GM23338 (cell line): ENCODE measurements at regions not wholly inside any gene's neighbourhood (a gene's known extent, or its start where the extent isn't known, plus 50 kb on each side); places are given as distances from the start of the nearest gene placed in this dataset.

ENCODE experiments used
- CTCF ChIP-seq, 2 experiments: fragments of 200-600 bp in 1 of 2; sonication (generic) in 1 of 2; conservative IDR thresholded peaks; 2 replicates each; pipeline versions ENCODE4 v1.5.1 to v1.6.1; 2016 to 2017; ENCODE audit warnings: antibody characterized with exemption in 2 of 2, low read depth in 2 of 2, mild to moderate bottlenecking in 2 of 2, moderate library complexity in 1 of 2
- EZH2phosphoT487 ChIP-seq: fragments of 200-600 bp; sonication (generic); IDR thresholded peaks from one replicate; pipeline ENCODE4 v1.8.1; 2018; ENCODE audit warnings: antibody characterized with exemption; ENCODE audit not compliant: unreplicated experiment
- POLR2AphosphoS5 ChIP-seq: IDR thresholded peaks from 2 replicates; pipeline ENCODE4 v1.6.1; 2016; ENCODE audit warnings: antibody characterized with exemption, low read depth
- TF ChIP-seq, protein P1 (sequence below): IDR thresholded peaks from one replicate; pipeline ENCODE4 v1.6.1; 2018; ENCODE audit warnings: antibody characterized with exemption; ENCODE audit not compliant: unreplicated experiment

GRCh38 chr18:8910186-8910822 is 192.2 kb upstream of the NDUFV2 start:
- TF ChIP-seq POLR2AphosphoS5 (no peak), CTCF (conservative IDR thresholded peaks at IDR 0.05; ENCODE audit: low read depth in 2 of 2) (no peak), EZH2phosphoT487 (no peak)
- TF ChIP-seq, protein P1, sequence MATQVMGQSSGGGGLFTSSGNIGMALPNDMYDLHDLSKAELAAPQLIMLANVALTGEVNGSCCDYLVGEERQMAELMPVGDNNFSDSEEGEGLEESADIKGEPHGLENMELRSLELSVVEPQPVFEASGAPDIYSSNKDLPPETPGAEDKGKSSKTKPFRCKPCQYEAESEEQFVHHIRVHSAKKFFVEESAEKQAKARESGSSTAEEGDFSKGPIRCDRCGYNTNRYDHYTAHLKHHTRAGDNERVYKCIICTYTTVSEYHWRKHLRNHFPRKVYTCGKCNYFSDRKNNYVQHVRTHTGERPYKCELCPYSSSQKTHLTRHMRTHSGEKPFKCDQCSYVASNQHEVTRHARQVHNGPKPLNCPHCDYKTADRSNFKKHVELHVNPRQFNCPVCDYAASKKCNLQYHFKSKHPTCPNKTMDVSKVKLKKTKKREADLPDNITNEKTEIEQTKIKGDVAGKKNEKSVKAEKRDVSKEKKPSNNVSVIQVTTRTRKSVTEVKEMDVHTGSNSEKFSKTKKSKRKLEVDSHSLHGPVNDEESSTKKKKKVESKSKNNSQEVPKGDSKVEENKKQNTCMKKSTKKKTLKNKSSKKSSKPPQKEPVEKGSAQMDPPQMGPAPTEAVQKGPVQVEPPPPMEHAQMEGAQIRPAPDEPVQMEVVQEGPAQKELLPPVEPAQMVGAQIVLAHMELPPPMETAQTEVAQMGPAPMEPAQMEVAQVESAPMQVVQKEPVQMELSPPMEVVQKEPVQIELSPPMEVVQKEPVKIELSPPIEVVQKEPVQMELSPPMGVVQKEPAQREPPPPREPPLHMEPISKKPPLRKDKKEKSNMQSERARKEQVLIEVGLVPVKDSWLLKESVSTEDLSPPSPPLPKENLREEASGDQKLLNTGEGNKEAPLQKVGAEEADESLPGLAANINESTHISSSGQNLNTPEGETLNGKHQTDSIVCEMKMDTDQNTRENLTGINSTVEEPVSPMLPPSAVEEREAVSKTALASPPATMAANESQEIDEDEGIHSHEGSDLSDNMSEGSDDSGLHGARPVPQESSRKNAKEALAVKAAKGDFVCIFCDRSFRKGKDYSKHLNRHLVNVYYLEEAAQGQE = no peak
